ENCODE measurements at regions not wholly inside any gene's neighbourhood (a gene's known extent, or its start where the extent isn't known, plus 50 kb on each side); places are given as distances from the start of the nearest gene placed in this dataset.

DNA sequence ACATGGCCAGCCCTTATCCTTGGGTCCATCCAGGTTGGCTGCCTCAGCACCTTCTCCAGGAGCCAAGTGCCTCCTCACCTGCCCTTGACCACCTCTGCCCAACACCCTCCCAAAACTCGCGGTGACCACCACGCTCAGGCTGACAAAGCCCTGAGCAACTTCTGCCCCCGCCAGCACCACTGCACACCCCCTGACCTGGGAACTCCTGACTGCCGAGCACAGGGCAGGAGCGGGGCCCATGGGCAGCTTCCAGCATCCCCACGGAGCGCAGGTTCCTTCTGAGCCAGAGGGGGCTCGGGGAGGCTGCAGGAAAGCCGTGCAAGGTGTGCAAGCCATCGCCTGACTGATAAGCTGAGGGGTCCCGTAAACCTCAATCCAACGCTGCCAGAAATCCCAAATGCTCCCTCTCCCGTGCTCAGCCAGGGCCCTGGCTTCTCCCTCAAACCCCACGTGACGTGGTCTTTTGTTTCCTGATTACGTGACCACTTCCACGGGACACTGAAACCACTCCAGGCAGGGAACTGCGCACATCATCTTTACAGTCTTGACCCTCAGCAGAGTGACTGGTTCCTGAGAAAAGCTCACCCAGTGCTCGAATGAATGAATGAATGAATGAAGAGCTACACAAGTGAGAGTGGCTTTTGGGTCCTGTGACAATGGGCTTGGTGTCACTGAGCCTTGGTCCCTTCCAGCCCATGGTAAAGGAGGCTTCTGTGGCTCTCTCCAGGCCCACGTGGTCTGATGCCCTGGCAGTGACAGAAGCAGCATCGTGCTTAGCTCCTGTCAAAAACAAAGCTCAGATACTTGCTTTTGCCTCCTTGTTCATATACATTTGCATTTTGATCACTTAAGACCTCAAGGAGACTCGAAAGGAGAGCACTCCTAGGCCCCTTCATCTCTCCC lies 249.8 kb upstream of the PPP2R2D start:
- TF ChIP-seq, protein P1, sequence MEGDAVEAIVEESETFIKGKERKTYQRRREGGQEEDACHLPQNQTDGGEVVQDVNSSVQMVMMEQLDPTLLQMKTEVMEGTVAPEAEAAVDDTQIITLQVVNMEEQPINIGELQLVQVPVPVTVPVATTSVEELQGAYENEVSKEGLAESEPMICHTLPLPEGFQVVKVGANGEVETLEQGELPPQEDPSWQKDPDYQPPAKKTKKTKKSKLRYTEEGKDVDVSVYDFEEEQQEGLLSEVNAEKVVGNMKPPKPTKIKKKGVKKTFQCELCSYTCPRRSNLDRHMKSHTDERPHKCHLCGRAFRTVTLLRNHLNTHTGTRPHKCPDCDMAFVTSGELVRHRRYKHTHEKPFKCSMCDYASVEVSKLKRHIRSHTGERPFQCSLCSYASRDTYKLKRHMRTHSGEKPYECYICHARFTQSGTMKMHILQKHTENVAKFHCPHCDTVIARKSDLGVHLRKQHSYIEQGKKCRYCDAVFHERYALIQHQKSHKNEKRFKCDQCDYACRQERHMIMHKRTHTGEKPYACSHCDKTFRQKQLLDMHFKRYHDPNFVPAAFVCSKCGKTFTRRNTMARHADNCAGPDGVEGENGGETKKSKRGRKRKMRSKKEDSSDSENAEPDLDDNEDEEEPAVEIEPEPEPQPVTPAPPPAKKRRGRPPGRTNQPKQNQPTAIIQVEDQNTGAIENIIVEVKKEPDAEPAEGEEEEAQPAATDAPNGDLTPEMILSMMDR (IDR thresholded peaks at IDR 0.05; ENCODE audit: low read length): no peak
- TF ChIP-seq EZH2 (optimal IDR thresholded peaks at IDR 0.05; ENCODE audit: low read depth, low read length) (no peak), EZH2phosphoT487 (IDR thresholded peaks at IDR 0.05; ENCODE audit: low read length) (no peak)

Measured in MM.1S (cell line).